DND-41 (cell line): ENCODE measurements at regions not wholly inside any gene's neighbourhood (a gene's known extent, or its start where the extent isn't known, plus 50 kb on each side); places are given as distances from the start of the nearest gene placed in this dataset.

Experiments
- ATAC-seq: fragments of 200-7000 bp; cut with Tn5 transposase; 3 replicates; pipeline ENCODE4 v1.9.1; 2021; ENCODE audit warnings: low read depth; ENCODE audit not compliant: insufficient read depth
- DNase-seq: peaks from one replicate; pipeline ENCODE4 v3.0.0-alpha.2; 2020
- H2AFZ ChIP-seq: 2 replicates; pipeline ENCODE4 v1.6.0; 2012; ENCODE audit warnings: low read depth, low read length
- H3K27ac ChIP-seq: 2 replicates; pipeline ENCODE4 v1.5.1; 2012; ENCODE audit warnings: low read length, inconsistent platforms
- H3K27me3 ChIP-seq: fragments of 200-600 bp; sonication (generic); 2 replicates; pipeline ENCODE4 v1.6.0; 2012; ENCODE audit warnings: low read length, mild to moderate bottlenecking, inconsistent platforms; ENCODE audit not compliant: insufficient read depth, poor library complexity
- H3K36me3 ChIP-seq: 2 replicates; pipeline ENCODE4 v1.5.1; 2012; ENCODE audit warnings: low read length, inconsistent platforms; ENCODE audit not compliant: insufficient read depth
- H3K4me1 ChIP-seq: 2 replicates; pipeline ENCODE4 v1.5.1; 2012; ENCODE audit warnings: mild to moderate bottlenecking, low read length; ENCODE audit not compliant: insufficient read depth
- H3K4me2 ChIP-seq: 2 replicates; pipeline ENCODE4 v1.6.0; 2012; ENCODE audit warnings: mild to moderate bottlenecking, moderate library complexity, low read length, inconsistent platforms; ENCODE audit not compliant: insufficient read depth
- H3K4me3 ChIP-seq, 2 experiments: fragments of 200-600 bp in 1 of 2; shearing (Covaris generic) in 1 of 2; 2 replicates each; pipeline ENCODE4 v1.5.1; 2012 to 2016; ENCODE audit warnings: inconsistent platforms in 2 of 2, low read length in 2 of 2, mild to moderate bottlenecking in 2 of 2, low read depth in 1 of 2, moderate library complexity in 1 of 2
- H3K79me2 ChIP-seq: 2 replicates; pipeline ENCODE4 v1.6.0; 2012; ENCODE audit warnings: low read length, inconsistent platforms; ENCODE audit not compliant: insufficient read depth
- H3K9ac ChIP-seq: 2 replicates; pipeline ENCODE4 v1.6.0; 2012; ENCODE audit warnings: low read depth, mild to moderate bottlenecking, inconsistent platforms, low read length, moderate library complexity
- H3K9me3 ChIP-seq: 2 replicates; pipeline ENCODE4 v1.5.1; 2012; ENCODE audit warnings: low read length, moderate library complexity, mild to moderate bottlenecking, inconsistent platforms; ENCODE audit not compliant: insufficient read depth, severe bottlenecking
- H4K20me1 ChIP-seq: 2 replicates; pipeline ENCODE4 v1.6.0; 2012; ENCODE audit warnings: low read length; ENCODE audit not compliant: insufficient read depth
- EZH2 ChIP-seq: IDR thresholded peaks from 3 replicates; pipeline ENCODE4 v1.6.1; 2012; ENCODE audit warnings: borderline replicate concordance, low read depth, mild to moderate bottlenecking, moderate library complexity, low read length, inconsistent platforms; ENCODE audit not compliant: severe bottlenecking
- TF ChIP-seq, protein P1 (sequence below): IDR thresholded peaks from 2 replicates; pipeline ENCODE4 v1.5.1; 2012; ENCODE audit warnings: borderline replicate concordance, low read length, moderate library complexity, mild to moderate bottlenecking; ENCODE audit not compliant: poor library complexity, severe bottlenecking; ENCODE audit errors: extremely low read depth

DNA sequence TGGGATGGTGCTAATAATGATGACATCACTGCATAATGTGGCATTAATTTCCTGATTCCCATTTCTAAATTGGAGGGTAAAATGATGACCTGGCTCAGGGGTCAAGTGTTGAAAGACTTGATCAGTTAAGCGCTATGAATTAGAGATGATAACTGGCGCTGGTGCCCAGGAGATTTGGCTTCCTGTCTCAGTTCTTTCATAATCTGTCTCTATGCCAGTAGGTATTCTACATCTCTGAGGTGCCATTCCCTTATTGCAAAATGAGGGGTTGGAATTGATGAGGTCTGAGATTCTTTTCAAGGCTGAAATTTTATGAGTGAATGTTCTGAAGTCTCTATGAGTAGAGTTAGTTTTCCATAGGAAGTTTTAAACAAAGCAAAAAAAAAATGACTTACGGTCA is 1715.1 kb upstream of the WWC1 start:
- Histone ChIP-seq H3K9ac (no peak overlapping the region), H3K4me2 (no peak overlapping the region), H3K27ac (no peak overlapping the region), H3K4me3 (no peak overlapping the region), H2AFZ (no peak overlapping the region), H3K79me2 (no peaks in the 10 kb centered on the region), H3K9me3 (no peaks in the 10 kb centered on the region), H3K4me1 (no peaks in the 10 kb centered on the region), H4K20me1 (no peaks in the 10 kb centered on the region), H3K27me3 (no peaks in the 10 kb centered on the region), H3K36me3 (no peaks in the 10 kb centered on the region)
- TF ChIP-seq, protein P1, sequence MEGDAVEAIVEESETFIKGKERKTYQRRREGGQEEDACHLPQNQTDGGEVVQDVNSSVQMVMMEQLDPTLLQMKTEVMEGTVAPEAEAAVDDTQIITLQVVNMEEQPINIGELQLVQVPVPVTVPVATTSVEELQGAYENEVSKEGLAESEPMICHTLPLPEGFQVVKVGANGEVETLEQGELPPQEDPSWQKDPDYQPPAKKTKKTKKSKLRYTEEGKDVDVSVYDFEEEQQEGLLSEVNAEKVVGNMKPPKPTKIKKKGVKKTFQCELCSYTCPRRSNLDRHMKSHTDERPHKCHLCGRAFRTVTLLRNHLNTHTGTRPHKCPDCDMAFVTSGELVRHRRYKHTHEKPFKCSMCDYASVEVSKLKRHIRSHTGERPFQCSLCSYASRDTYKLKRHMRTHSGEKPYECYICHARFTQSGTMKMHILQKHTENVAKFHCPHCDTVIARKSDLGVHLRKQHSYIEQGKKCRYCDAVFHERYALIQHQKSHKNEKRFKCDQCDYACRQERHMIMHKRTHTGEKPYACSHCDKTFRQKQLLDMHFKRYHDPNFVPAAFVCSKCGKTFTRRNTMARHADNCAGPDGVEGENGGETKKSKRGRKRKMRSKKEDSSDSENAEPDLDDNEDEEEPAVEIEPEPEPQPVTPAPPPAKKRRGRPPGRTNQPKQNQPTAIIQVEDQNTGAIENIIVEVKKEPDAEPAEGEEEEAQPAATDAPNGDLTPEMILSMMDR = no peak
- no peak for TF ChIP-seq EZH2
- DNase-seq (no peak), ATAC-seq (no peak)

DNA sequence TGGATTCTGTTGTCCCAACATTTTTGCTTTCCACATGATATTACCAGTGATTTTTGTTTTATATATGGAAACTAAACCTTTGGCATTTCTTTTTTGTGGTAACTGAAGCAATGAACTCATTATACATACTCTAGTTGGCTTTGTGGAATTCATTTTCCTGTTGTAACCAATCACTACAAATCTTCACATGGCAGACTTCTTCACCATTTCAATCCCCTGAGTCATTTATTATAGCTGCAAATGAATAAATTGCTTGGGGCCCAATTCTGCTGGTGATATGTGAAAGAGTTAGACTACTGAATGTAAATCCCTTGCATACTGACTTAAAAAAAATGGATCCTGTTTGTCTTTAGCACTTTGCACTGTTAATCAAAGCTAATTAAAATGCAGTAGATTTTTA is 1709.6 kb upstream of the WWC1 start:
- no peaks in the 10 kb centered on the region for H3K4me1 ChIP-seq
- no peaks in the 10 kb centered on the region for H3K36me3 ChIP-seq
- H3K27me3 ChIP-seq = no peaks in the 10 kb centered on the region
- no peak for DNase-seq
- no peak for ATAC-seq
- no peaks in the 10 kb centered on the region for H4K20me1 ChIP-seq
- H3K9me3 ChIP-seq = no peaks in the 10 kb centered on the region
- H3K9ac ChIP-seq = no peak overlapping the region
- no peak for TF ChIP-seq EZH2
- TF ChIP-seq, protein P1 = no peak
- H3K4me3 ChIP-seq = no peak overlapping the region
- no peak overlapping the region for H2AFZ ChIP-seq
- H3K27ac ChIP-seq = no peak overlapping the region
- no peaks in the 10 kb centered on the region for H3K79me2 ChIP-seq
- no peak overlapping the region for H3K4me2 ChIP-seq

DNA sequence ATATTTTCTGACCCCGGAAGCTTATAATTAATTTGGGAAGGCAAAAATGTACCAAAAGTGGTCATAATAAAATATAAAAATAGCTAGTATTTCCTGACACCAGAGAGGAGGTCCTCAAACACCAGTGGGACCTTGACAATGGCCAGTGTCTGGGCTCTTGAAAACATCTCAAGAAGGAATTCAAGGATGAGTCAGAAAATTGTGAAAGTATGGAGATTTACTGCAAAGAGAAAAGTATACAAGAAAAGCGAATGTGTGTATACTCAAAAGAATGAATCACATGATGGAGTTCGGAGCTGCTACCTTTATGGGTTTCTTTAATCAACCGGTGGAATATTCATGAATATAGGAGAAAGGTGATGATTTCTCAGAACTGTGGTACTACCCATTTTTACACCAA is 1709.0 kb upstream of the WWC1 start:
- TF ChIP-seq, protein P1 = no peak
- no peak for TF ChIP-seq EZH2
- Histone ChIP-seq H4K20me1 (no peaks in the 10 kb centered on the region), H2AFZ (no peak overlapping the region), H3K9ac (no peak overlapping the region), H3K27ac (no peak overlapping the region), H3K4me1 (no peaks in the 10 kb centered on the region), H3K4me3 (no peak overlapping the region), H3K36me3 (no peaks in the 10 kb centered on the region), H3K4me2 (no peak overlapping the region), H3K79me2 (no peaks in the 10 kb centered on the region), H3K9me3 (no peaks in the 10 kb centered on the region), H3K27me3 (no peaks in the 10 kb centered on the region)
- no peak for DNase-seq
- no peak for ATAC-seq

DNA sequence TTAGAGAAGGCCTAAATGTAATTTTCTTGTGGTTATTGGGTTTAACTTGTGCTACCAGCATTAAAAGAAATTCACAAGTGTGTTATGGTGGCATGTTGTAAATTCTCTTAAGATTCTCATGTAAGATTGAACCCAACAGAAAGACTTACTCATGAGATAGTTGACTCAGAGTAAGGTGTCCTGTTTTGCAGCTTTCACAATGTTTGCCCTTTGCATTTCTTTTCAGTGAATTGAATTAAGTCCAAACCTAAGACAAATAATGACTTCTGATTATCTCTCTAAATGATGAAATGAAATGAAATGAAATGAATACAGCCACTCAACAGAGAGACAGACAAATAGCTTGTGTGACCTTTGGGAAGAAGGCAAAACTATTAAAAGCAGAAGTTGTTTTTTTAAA is 1696.9 kb upstream of the WWC1 start:
- H3K27ac ChIP-seq = no peak overlapping the region
- no peaks in the 10 kb centered on the region for H3K4me1 ChIP-seq
- H3K4me2 ChIP-seq = no peak overlapping the region
- H3K79me2 ChIP-seq = no peaks in the 10 kb centered on the region
- no peak for ATAC-seq
- no peak overlapping the region for H3K4me3 ChIP-seq
- DNase-seq = no peak
- H2AFZ ChIP-seq = no peak overlapping the region
- H3K27me3 ChIP-seq = no peaks in the 10 kb centered on the region
- no peaks in the 10 kb centered on the region for H3K9me3 ChIP-seq
- no peaks in the 10 kb centered on the region for H3K36me3 ChIP-seq
- no peaks in the 10 kb centered on the region for H4K20me1 ChIP-seq
- no peak overlapping the region for H3K9ac ChIP-seq
- TF ChIP-seq, protein P1 = no peak
- no peak for TF ChIP-seq EZH2
